HEK293 (cell line): ENCODE measurements at regions not wholly inside any gene's neighbourhood (a gene's known extent, or its start where the extent isn't known, plus 50 kb on each side); places are given as distances from the start of the nearest gene placed in this dataset.

ENCODE experiments used
- CTCF ChIA-PET: fragments of 350-600 bp; formaldehyde crosslinking; extraction: SDS; loops from one replicate; lab custom pipeline; 2021; ENCODE audit warnings: antibody characterized with exemption; lab: Yijun Ruan, JAX
- POLR2A ChIA-PET: fragments of 300-600 bp; formaldehyde crosslinking; extraction: SDS; loops from one replicate; lab custom pipeline; 2020; ENCODE audit warnings: antibody characterized with exemption, inconsistent platforms; lab: Yijun Ruan, JAX
- H3K27ac ChIP-seq: fragments of 200-500 bp; sonication (Bioruptor generic); 2 replicates; pipeline ENCODE4 v1.5.1; 2014; ENCODE audit warnings: low read depth, low read length, control low read depth, inconsistent platforms; ENCODE audit errors: extremely low read depth
- H3K36me3 ChIP-seq, 2 experiments: fragments of 200-500 bp in 1 of 2; sonication (Bioruptor generic) in 1 of 2; 1 replicate in 1 of 2; 2 replicates in 1 of 2; pipeline ENCODE4 v1.5.1; 2014 to 2017; ENCODE audit warnings: inconsistent platforms in 2 of 2, low read length in 2 of 2; ENCODE audit not compliant: control insufficient read depth in 2 of 2, insufficient read depth in 1 of 2
- H3K4me1 ChIP-seq: fragments of 200-500 bp; sonication (Bioruptor generic); 2 replicates; pipeline ENCODE4 v1.5.1; 2014; ENCODE audit warnings: mild to moderate bottlenecking, low read length, inconsistent platforms; ENCODE audit not compliant: control insufficient read depth, insufficient read depth
- H3K4me3 ChIP-seq: 2 replicates; pipeline ENCODE4 v1.5.1; 2011; ENCODE audit warnings: low read depth, mild to moderate bottlenecking, control low read depth, low read length, moderate library complexity
- H3K9me3 ChIP-seq: fragments of 200-500 bp; sonication (Bioruptor generic); 2 replicates; pipeline ENCODE4 v1.5.1; 2014; ENCODE audit warnings: low read depth, low read length, inconsistent platforms; ENCODE audit not compliant: control insufficient read depth, insufficient read depth
- HOXA7 ChIP-seq: sonication (generic); formaldehyde crosslinking; IDR thresholded peaks from 2 replicates; pipeline ENCODE4 v1.8.1; 2022; ENCODE audit warnings: missing genetic modification reagents, borderline replicate concordance
- OSR2 ChIP-seq: fragments of 450-650 bp; formaldehyde crosslinking; IDR thresholded peaks from 2 replicates; pipeline ENCODE4 v1.5.1; 2016; ENCODE audit warnings: missing biosample characterization, missing genetic modification characterization
- PRDM4 ChIP-seq: fragments of 450-650 bp; formaldehyde crosslinking; IDR thresholded peaks from 2 replicates; pipeline ENCODE4 v1.5.1; 2017; ENCODE audit warnings: missing biosample characterization, missing genetic modification characterization
- SP7 ChIP-seq: fragments of 450-650 bp; formaldehyde crosslinking; IDR thresholded peaks from 2 replicates; pipeline ENCODE4 v1.5.1; 2016; ENCODE audit warnings: missing biosample characterization, missing genetic modification characterization
- TRIM28 ChIP-seq: IDR thresholded peaks from 2 replicates; pipeline ENCODE4 v1.6.1; 2011; ENCODE audit warnings: low read length, control low read depth, borderline replicate concordance
- ZBTB48 ChIP-seq: fragments of 450-650 bp; formaldehyde crosslinking; IDR thresholded peaks from 2 replicates; pipeline ENCODE4 v1.5.1; 2016; ENCODE audit warnings: missing biosample characterization, missing genetic modification characterization
- ZNF10 ChIP-seq: fragments of 450-650 bp; formaldehyde crosslinking; IDR thresholded peaks from 2 replicates; pipeline ENCODE4 v1.5.1; 2017; ENCODE audit warnings: missing biosample characterization, missing genetic modification characterization
- ZNF112 ChIP-seq: fragments of 450-650 bp; formaldehyde crosslinking; IDR thresholded peaks from 2 replicates; pipeline ENCODE4 v1.5.0; 2017; ENCODE audit warnings: missing biosample characterization, missing genetic modification characterization
- ZNF423 ChIP-seq: fragments of 450-650 bp; formaldehyde crosslinking; IDR thresholded peaks from 2 replicates; pipeline ENCODE4 v1.5.1; 2016; ENCODE audit warnings: missing biosample characterization, missing genetic modification characterization
- ZNF530 ChIP-seq: fragments of 450-650 bp; formaldehyde crosslinking; IDR thresholded peaks from 2 replicates; pipeline ENCODE4 v1.5.1; 2016; ENCODE audit warnings: low read depth, missing biosample characterization, missing genetic modification characterization
- ZNF624 ChIP-seq: fragments of 450-650 bp; formaldehyde crosslinking; IDR thresholded peaks from 2 replicates; pipeline ENCODE4 v1.5.1; 2017; ENCODE audit warnings: missing biosample characterization, missing genetic modification characterization
- ZNF677 ChIP-seq: fragments of 450-650 bp; IDR thresholded peaks from 2 replicates; pipeline ENCODE4 v1.5.0; 2018; ENCODE audit warnings: missing biosample characterization, mild to moderate bottlenecking, missing genetic modification characterization, moderate library complexity
- ZNF707 ChIP-seq: fragments of 450-650 bp; formaldehyde crosslinking; IDR thresholded peaks from 2 replicates; pipeline ENCODE4 v1.5.1; 2016; ENCODE audit warnings: missing biosample characterization, missing genetic modification characterization
- TF ChIP-seq, protein P1 (sequence below): fragments of 450-650 bp; formaldehyde crosslinking; IDR thresholded peaks from 2 replicates; pipeline ENCODE4 v1.5.1; 2016; ENCODE audit warnings: missing biosample characterization, missing genetic modification characterization, low read depth

DNA sequence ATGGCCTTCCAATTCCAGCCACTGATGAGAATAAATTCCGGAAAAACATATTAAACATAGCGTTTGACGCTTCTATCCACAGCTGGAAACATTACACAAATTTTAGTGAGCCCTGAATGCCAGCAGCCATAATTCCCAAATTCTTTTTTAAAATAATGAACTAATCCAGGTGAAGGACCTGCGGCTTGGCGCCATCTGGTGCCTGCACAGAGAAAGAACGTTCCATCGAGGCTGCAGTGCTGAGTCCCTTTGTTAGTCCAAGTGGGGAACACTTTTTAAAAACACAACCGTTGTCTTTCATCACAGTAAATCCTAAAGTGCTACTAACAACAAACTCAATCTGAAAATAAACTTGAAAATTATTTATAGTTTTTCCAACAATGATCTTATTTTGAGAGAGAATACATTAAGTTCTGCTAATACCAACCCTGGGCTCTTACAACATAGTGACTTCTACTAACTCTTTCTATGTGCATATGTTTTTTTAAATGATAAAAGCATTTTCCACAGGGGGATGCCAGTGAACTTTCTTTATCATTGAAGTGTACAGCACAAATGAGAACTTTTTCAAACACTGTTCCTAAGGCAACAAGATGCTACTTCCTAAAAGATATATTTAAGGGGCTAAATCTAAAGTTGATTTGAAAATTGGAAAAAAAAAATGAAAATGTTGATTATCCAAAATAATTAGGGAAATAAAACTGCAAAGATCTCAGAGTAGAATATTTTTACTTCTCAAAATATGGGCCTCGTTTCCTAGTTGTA is 166.9 kb upstream of the RNF32 start (continued):
- peak; percentile 65; the same call in 1 of the 2 replicates for TF ChIP-seq ZNF10 (tag by site-specific recombination)
- no peak for TF ChIP-seq ZBTB48 (tag by site-specific recombination)

DNA sequence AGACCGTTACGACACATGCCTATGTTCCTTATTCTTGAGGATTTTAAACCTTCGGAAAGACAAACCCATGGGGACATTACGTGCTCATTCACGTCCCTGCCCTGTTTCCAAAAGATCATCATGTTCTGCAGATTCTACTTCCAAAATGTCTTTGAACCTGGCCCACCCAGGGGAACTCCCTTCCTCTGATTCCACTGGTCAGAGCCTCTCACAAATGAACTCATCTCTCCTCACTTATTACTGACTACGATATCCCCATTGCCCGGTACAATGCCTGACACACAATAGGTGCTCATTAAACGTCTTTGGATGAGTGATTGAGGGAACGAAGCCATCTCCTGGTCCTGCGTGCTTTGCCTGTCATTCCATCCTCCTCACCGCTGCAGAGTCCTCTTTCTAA is 168.3 kb upstream of the RNF32 start:
- Histone ChIP-seq H3K4me3 (no peak overlapping the region), H3K36me3 (no peaks in the 10 kb centered on the region), H3K27ac (no peak overlapping the region), H3K9me3 (no peaks in the 10 kb centered on the region), H3K4me1 (no peaks in the 10 kb centered on the region)
- ChIA-PET CTCF (interaction anchor here (1.5 to 3.1 kb wide), 3 partner anchors 9 to 659 kb away, joined by 5 to 16 read pairs (median 10); no protein-coding TSS in a partner anchor), POLR2A (no interaction called here)
- TF ChIP-seq ZNF112 = no peak
- no peak for TF ChIP-seq ZNF624 (tag by site-specific recombination)
- TF ChIP-seq ZNF423 = no peak
- TF ChIP-seq OSR2 (tag by site-specific recombination) = no peak
- TF ChIP-seq SP7 = no peak

DNA sequence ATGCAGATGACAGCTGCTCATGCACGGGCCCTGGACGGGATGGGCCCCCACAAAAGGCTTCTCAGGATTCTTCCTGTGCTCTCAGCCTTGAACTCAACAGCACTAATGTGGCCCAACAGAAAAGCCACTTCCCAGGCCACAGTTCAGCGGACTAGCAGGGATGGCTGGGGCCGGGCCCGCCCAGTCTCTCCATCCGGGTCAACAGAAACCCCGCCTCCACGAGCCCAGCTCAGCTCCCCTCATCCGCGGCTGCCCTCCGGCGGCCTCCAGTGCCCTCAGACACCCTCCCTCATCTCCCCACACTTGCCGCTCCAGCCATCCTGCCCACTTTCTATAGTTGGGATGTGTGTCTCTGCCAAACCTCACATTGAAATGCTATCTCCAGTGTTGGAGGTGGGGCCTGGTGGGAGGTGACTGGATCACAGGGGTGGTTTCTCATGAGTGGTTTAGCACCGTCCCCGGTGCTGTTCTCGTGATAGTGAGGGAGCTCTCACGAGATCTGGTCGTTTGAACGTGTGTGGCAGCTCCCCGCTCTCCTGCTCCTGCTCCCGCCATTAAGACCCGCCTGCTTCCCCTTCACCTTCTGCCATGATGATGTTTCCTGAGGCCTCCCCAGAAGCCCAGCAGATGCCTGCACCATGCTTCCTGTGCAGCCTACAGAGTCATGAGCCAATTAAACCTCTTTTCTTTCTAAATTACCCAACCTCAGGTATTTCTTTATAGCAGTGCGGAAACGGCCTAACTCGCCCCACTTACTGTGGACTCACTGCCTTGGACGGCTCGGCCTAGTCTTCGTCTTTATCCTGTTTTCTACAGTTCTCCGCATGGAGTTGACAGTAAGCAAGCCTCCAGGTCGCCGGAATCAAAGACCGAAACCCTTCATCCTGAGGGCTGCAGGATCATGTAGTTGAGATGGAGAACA is 169.9 kb upstream of the RNF32 start:
- CTCF ChIA-PET = no interaction called here
- Histone ChIP-seq H3K27ac (no peak overlapping the region), H3K9me3 (no peaks in the 10 kb centered on the region), H3K36me3 (no peaks in the 10 kb centered on the region)
- POLR2A ChIA-PET = no interaction called here
- no peak for TF ChIP-seq ZNF677 (tag by site-specific recombination)
- TF ChIP-seq ZNF707 (tag by site-specific recombination) = no peak
- TF ChIP-seq HOXA7 (CRISPR knock-in tag) = no peak
- TF ChIP-seq, protein P1, sequence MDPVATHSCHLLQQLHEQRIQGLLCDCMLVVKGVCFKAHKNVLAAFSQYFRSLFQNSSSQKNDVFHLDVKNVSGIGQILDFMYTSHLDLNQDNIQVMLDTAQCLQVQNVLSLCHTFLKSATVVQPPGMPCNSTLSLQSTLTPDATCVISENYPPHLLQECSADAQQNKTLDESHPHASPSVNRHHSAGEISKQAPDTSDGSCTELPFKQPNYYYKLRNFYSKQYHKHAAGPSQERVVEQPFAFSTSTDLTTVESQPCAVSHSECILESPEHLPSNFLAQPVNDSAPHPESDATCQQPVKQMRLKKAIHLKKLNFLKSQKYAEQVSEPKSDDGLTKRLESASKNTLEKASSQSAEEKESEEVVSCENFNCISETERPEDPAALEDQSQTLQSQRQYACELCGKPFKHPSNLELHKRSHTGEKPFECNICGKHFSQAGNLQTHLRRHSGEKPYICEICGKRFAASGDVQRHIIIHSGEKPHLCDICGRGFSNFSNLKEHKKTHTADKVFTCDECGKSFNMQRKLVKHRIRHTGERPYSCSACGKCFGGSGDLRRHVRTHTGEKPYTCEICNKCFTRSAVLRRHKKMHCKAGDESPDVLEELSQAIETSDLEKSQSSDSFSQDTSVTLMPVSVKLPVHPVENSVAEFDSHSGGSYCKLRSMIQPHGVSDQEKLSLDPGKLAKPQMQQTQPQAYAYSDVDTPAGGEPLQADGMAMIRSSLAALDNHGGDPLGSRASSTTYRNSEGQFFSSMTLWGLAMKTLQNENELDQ (tag by site-specific recombination) = no peak
- no peak for TF ChIP-seq PRDM4 (tag by site-specific recombination)
- TF ChIP-seq ZNF530 (tag by site-specific recombination) = no peak
- TF ChIP-seq TRIM28 = no peak
- TF ChIP-seq, all 188 proteins: peak for 0
- Histone ChIP-seq H3K4me1 (no peaks in the 10 kb centered on the region), H3K4me3 (no peak overlapping the region)
